Neural cell (in vitro differentiated cells): ENCODE measurements at regions not wholly inside any gene's neighbourhood (a gene's known extent, or its start where the extent isn't known, plus 50 kb on each side); places are given as distances from the start of the nearest gene placed in this dataset.

Experiments
- EP300 ChIP-seq: fragments of 450-650 bp; conservative IDR thresholded peaks from 2 replicates; pipeline ENCODE4 v1.6.1; 2014; ENCODE audit warnings: antibody characterized with exemption, mild to moderate bottlenecking, moderate library complexity; ENCODE audit not compliant: poor library complexity, severe bottlenecking
- EZH2 ChIP-seq: fragments of 200-600, 300-800 bp; shearing (Covaris generic), sonication (generic); IDR thresholded peaks from 2 replicates; pipeline ENCODE4 v1.6.1; 2014; ENCODE audit warnings: antibody characterized with exemption, low read length, borderline replicate concordance, mild to moderate bottlenecking; ENCODE audit not compliant: insufficient read depth, poor library complexity, severe bottlenecking
- TF ChIP-seq, protein P1 (sequence below): fragments of 450-650 bp; IDR thresholded peaks from 2 replicates; pipeline ENCODE4 v1.5.1; 2014; ENCODE audit warnings: antibody characterized with exemption, mild to moderate bottlenecking, moderate library complexity; ENCODE audit not compliant: poor library complexity, severe bottlenecking

DNA sequence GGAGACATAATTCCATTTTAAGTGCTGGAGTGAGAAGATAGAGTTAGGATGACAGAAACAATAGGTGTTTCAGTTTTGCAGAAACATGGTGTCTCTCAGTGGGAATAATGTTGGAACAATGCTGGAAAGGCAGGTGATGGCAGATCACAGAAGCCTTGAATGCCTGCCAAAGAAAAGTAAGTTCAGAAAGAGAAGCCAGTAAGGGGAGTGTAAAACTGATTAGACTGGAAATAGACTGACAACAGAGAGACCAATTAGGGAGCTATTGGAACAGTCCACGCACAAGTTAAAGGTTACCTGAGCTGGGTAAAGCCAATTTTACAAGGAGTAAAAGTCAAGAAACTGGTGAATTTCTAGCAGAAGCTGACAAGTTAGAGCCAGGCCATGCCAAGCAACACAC is 142.9 kb downstream of the TFAP2A start:
- no peak for TF ChIP-seq EP300
- TF ChIP-seq, protein P1, sequence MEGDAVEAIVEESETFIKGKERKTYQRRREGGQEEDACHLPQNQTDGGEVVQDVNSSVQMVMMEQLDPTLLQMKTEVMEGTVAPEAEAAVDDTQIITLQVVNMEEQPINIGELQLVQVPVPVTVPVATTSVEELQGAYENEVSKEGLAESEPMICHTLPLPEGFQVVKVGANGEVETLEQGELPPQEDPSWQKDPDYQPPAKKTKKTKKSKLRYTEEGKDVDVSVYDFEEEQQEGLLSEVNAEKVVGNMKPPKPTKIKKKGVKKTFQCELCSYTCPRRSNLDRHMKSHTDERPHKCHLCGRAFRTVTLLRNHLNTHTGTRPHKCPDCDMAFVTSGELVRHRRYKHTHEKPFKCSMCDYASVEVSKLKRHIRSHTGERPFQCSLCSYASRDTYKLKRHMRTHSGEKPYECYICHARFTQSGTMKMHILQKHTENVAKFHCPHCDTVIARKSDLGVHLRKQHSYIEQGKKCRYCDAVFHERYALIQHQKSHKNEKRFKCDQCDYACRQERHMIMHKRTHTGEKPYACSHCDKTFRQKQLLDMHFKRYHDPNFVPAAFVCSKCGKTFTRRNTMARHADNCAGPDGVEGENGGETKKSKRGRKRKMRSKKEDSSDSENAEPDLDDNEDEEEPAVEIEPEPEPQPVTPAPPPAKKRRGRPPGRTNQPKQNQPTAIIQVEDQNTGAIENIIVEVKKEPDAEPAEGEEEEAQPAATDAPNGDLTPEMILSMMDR: no peak
- TF ChIP-seq EZH2: no peak
